ENCODE measurements at regions not wholly inside any gene's neighbourhood (a gene's known extent, or its start where the extent isn't known, plus 50 kb on each side); places are given as distances from the start of the nearest gene placed in this dataset.
"Not testable (repeated sequence)": the region's sequence is repeated elsewhere in the genome, so short reads cannot be mapped to it uniquely, and the experiment has no call there.

DNA sequence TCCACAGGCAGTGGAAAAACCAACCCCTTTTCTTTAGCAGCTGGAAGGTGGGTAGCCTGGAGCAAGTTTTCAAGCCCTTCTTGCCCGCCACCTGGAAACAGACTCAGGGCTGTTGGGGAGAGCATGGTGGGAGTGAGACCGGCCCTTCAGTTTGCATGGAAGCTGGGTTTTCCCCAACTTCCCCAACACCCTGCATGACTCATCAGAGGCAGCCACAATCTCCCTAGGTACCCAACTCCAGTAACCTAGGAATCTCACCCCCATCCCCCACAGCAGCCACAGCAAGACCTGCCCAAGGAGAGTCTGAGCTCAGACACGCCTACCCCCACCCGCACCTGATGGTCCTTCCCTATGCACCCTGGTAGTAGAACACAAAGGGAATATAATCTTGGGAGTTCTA lies 86.3 kb upstream of the IRAK1BP1 start:
- H3K9me3 ChIP-seq (ENCODE audit: low read depth, low read length) = no peaks in the 10 kb centered on the region
- no peak overlapping the region for H3K9ac ChIP-seq (ENCODE audit: insufficient read length)
- no peak for DNase-seq (ENCODE audit: low read depth, low spot score)
- TF ChIP-seq FOXP2 (optimal IDR thresholded peaks at IDR 0.05; ENCODE audit: control extremely low read depth, extremely low read length, insufficient read depth) = no peak
- TF ChIP-seq POLR2AphosphoS5 (IDR thresholded peaks at IDR 0.05; ENCODE audit: borderline replicate concordance, low read depth, low read length) = no peak
- TF ChIP-seq EZH2 (IDR thresholded peaks at IDR 0.05) = no peak
- no peak overlapping the region for H3K4me3 ChIP-seq
- no peak overlapping the region for H3K27ac ChIP-seq
- no peaks in the 10 kb centered on the region for H3K36me3 ChIP-seq (ENCODE audit: insufficient read depth, low read length)

DNA sequence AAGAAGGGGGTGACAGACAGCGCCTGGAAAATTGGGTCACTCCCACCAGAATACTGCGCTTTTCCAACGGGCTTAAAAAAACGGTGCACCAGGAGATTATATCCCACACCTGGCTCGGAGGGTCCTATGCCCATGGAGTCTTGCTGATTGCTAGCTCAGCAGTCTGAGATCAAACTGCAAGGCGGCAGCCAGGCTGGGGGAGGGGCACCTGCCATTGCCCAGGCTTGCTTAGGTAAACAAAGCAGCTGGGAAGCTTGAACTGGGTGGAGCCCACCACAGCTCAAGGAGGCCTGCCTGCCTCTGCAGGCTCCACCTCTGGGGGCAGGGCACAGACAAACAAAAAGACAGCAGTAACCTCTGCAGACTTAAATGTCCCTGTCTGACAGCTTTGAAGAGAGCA lies 84.0 kb upstream of the IRAK1BP1 start:
- H3K9me3 ChIP-seq (ENCODE audit: low read depth, low read length); DNase-seq (ENCODE audit: low read depth, low spot score); H3K4me3 ChIP-seq; H3K9ac ChIP-seq (ENCODE audit: insufficient read length); H3K27ac ChIP-seq; H3K36me3 ChIP-seq (ENCODE audit: insufficient read depth, low read length): not testable (repeated sequence)

DNA sequence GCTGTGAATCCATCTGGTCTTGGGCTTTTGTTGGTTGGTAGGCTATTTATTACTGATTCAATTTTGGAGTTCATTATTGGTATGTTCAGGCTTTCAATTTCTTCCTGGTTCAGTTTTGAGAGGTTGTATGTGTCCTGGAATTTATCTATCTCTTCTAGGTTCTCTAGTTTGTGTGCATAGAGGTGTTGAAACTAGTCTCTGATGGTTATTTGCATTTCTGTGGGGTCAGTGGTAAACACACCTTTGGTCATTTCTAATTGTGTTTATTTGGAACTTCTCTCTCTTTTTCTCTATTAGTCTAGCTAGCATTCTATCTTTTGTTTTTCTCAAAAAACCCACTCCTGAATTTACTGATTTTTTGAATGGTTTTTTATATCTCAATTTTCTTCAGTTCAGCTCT lies 70.1 kb upstream of the IRAK1BP1 start:
- Histone ChIP-seq H3K27ac (no peak overlapping the region), H3K9ac (ENCODE audit: insufficient read length) (no peak overlapping the region), H3K4me3 (no peak overlapping the region), H3K9me3 (ENCODE audit: low read depth, low read length) (no peaks in the 10 kb centered on the region), H3K36me3 (ENCODE audit: insufficient read depth, low read length) (no peaks in the 10 kb centered on the region)
- TF ChIP-seq EZH2 (IDR thresholded peaks at IDR 0.05) (no peak), POLR2AphosphoS5 (IDR thresholded peaks at IDR 0.05; ENCODE audit: borderline replicate concordance, low read depth, low read length) (no peak), FOXP2 (optimal IDR thresholded peaks at IDR 0.05; ENCODE audit: control extremely low read depth, extremely low read length, insufficient read depth) (no peak)
- no peak for DNase-seq (ENCODE audit: low read depth, low spot score)

DNA sequence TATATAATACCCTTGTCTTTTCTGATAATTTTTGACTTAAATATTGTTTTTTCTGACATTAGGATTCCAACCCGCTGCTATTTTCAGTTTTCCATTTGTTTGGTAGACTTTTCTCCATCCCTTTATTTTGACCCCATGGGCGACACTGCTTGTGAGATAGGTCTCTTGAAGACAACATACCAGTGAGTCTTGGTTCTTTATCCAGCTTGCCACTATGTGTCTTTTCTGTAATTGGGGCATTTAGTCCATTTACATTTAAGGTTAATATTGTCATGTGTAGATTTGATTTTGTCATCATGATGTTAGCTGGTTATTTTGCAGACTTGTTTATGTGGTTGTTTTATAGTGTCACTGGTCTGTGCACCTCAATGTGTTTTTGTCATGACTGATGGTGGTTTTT lies 67.7 kb upstream of the IRAK1BP1 start:
- H3K9me3 ChIP-seq (ENCODE audit: low read depth, low read length) = no peaks in the 10 kb centered on the region

DNA sequence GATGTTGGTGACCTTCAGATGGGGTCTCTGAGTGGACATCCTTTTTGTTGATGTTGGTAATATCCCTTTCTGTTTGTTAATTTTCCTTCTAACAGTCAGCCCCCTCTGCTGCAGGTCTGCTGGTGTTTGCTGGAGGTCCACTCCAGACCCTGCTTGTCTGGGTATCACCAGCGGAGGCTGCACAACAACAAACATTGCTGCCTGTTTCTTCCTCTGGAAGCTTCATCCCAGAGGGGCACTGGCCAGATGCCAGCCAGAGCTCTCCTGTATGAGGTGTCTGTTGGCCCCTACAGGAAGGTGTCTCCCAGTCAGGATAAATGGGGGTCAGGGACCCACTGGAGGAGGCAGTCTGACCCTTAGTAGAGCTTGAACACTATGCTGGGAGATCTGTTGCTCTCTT lies 60.6 kb upstream of the IRAK1BP1 start:
- not testable (repeated sequence) for H3K9ac ChIP-seq (ENCODE audit: insufficient read length); H3K9me3 ChIP-seq (ENCODE audit: low read depth, low read length); H3K27ac ChIP-seq; H3K36me3 ChIP-seq (ENCODE audit: insufficient read depth, low read length); H3K4me3 ChIP-seq; DNase-seq (ENCODE audit: low read depth, low spot score)

More for the DNA sequence above, 67.7 kb upstream of the IRAK1BP1 start:
- DNase-seq (ENCODE audit: low read depth, low spot score) = no peak
- no peak for TF ChIP-seq EZH2 (IDR thresholded peaks at IDR 0.05)
- no peak for TF ChIP-seq POLR2AphosphoS5 (IDR thresholded peaks at IDR 0.05; ENCODE audit: borderline replicate concordance, low read depth, low read length)
- TF ChIP-seq FOXP2 (optimal IDR thresholded peaks at IDR 0.05; ENCODE audit: control extremely low read depth, extremely low read length, insufficient read depth) = no peak
- H3K4me3 ChIP-seq = no peak overlapping the region
- no peaks in the 10 kb centered on the region for H3K36me3 ChIP-seq (ENCODE audit: insufficient read depth, low read length)
- no peak overlapping the region for H3K27ac ChIP-seq
- H3K9ac ChIP-seq (ENCODE audit: insufficient read length) = no peak overlapping the region

DNA sequence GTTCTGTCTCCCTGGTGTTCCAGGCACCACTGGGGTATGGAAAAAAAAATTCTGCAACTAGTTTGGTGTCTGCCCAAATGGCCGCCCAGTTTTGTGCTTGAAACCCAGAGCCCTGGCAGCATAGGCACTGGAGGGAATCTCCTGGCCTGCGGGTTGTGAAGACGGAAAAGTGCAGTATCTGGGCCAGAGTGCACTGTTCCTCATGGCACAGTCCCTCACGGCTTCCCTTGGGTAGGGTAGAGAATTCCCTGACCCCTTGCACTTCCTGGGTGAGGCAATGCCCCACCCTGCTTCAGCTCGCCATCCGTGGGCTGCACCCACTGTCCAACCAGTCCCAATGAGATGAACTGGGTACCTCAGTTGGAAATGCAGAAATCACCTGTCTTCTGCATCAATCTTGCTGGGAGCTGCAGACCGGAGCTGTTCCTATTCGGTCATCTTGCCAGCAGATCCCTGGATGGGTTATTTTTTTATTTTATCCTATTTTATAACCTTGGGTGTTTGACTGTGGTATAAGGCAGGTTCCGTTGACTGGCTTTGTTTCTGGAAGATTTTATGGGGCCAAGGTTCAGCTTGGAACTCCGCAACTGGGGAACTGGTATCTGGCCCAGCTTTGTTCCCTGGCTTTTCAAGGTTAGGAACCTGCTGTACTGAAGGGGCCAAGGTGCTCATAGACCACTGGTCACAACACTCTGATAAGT lies 59.5 kb upstream of the IRAK1BP1 start:
- H3K36me3 ChIP-seq (ENCODE audit: insufficient read depth, low read length); H3K9me3 ChIP-seq (ENCODE audit: low read depth, low read length); H3K9ac ChIP-seq (ENCODE audit: insufficient read length); H3K27ac ChIP-seq; DNase-seq (ENCODE audit: low read depth, low spot score); H3K4me3 ChIP-seq: not testable (repeated sequence)

DNA sequence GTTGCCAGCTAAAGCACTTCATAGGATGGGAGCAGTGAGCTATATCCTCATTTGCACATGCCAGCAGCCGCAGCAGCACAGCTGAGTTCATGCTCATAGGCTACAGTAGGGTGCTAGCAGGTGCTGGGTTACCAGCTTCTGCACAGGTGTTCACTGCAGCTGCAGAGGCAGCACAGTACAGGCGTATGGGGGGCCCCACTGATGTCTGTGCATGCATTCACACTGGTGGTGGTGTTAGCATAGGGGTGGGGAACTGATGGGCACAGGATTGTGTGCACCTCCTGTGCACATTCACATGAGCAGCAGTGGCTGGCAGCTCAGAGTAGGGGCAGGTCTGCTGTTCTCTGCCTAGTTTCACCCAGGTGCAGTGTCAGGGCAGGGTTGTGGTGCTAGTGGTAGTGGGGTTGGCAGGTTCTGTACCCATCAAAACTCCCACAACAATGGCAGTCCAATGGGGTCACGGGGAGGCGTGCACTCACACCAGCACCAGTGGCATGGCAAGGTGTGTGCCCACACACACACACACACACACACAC lies 58.9 kb upstream of the IRAK1BP1 start:
- TF ChIP-seq FOXP2 (optimal IDR thresholded peaks at IDR 0.05; ENCODE audit: control extremely low read depth, extremely low read length, insufficient read depth) (no peak), POLR2AphosphoS5 (IDR thresholded peaks at IDR 0.05; ENCODE audit: borderline replicate concordance, low read depth, low read length) (no peak), EZH2 (IDR thresholded peaks at IDR 0.05) (no peak)
- Histone ChIP-seq H3K27ac (no peak overlapping the region), H3K4me3 (no peak overlapping the region), H3K9me3 (ENCODE audit: low read depth, low read length) (no peaks in the 10 kb centered on the region), H3K9ac (ENCODE audit: insufficient read length) (no peak overlapping the region), H3K36me3 (ENCODE audit: insufficient read depth, low read length) (no peaks in the 10 kb centered on the region)
- no peak for DNase-seq (ENCODE audit: low read depth, low spot score)

DNA sequence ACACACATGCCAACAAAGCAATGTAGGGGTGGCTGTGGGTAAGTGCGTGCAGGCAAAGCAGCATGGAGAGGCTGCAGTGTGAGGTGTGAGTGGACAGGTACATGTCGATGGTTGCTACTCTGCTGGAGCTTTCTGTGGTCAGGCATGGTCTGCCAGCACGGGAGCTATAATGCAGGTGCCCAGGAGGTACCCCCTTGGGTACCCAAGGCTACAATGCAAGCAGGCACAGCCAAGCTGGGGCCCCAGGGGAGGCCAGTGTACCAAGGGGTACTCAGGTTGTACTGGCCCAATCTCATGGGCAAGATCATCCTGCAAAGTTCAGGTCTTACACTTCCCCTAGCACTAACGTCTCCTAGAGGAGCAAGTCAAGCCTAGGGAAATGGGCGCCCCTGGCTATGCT lies 58.4 kb upstream of the IRAK1BP1 start:
- H3K4me3 ChIP-seq = no peak overlapping the region
- DNase-seq (ENCODE audit: low read depth, low spot score) = no peak
- H3K36me3 ChIP-seq (ENCODE audit: insufficient read depth, low read length) = no peaks in the 10 kb centered on the region
- no peak overlapping the region for H3K27ac ChIP-seq
- H3K9me3 ChIP-seq (ENCODE audit: low read depth, low read length) = no peaks in the 10 kb centered on the region
- TF ChIP-seq EZH2 (IDR thresholded peaks at IDR 0.05) = no peak
- TF ChIP-seq FOXP2 (optimal IDR thresholded peaks at IDR 0.05; ENCODE audit: control extremely low read depth, extremely low read length, insufficient read depth) = no peak
- no peak for TF ChIP-seq POLR2AphosphoS5 (IDR thresholded peaks at IDR 0.05; ENCODE audit: borderline replicate concordance, low read depth, low read length)
- no peak overlapping the region for H3K9ac ChIP-seq (ENCODE audit: insufficient read length)

DNA sequence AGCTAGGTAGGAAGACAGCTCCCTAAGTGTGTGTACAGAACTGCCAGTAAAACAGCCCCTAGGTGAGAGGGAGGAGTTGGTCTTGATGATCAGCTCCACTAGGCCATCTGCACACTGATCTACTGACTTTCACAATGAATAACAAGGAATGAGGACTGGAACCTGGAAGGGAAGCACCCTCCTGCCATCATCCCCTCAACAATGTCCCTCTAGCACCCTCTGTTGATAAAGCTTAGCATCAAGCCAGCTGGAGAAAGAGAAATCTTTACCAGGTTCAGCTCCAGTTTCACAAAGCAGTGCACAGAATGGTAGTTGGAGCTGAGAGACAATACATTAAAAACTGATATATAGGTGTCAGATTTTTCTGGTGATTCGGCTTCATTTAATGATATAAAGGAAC lies 57.2 kb upstream of the IRAK1BP1 start:
- H3K9me3 ChIP-seq (ENCODE audit: low read depth, low read length) = no peaks in the 10 kb centered on the region
- TF ChIP-seq FOXP2 (optimal IDR thresholded peaks at IDR 0.05; ENCODE audit: control extremely low read depth, extremely low read length, insufficient read depth) (no peak), EZH2 (IDR thresholded peaks at IDR 0.05) (no peak), POLR2AphosphoS5 (IDR thresholded peaks at IDR 0.05; ENCODE audit: borderline replicate concordance, low read depth, low read length) (no peak)
- no peak overlapping the region for H3K9ac ChIP-seq (ENCODE audit: insufficient read length)
- no peak for DNase-seq (ENCODE audit: low read depth, low spot score)
- no peak overlapping the region for H3K4me3 ChIP-seq
- no peaks in the 10 kb centered on the region for H3K36me3 ChIP-seq (ENCODE audit: insufficient read depth, low read length)
- no peak overlapping the region for H3K27ac ChIP-seq
